Smooth muscle cell (in vitro differentiated cells): ENCODE measurements at regions not wholly inside any gene's neighbourhood (a gene's known extent, or its start where the extent isn't known, plus 50 kb on each side); places are given as distances from the start of the nearest gene placed in this dataset.

ENCODE experiments used
- DNase-seq: peaks from one replicate; lab custom pipeline; 2025; ENCODE audit not compliant: unreplicated experiment; lab: John Stamatoyannopoulos, UW
- H2AFZ ChIP-seq: fragments of 200-600 bp; sonication (generic); 2 replicates; pipeline ENCODE4 v1.6.0; 2016; ENCODE audit warnings: antibody characterized with exemption, low read depth, mild to moderate bottlenecking
- H3F3A ChIP-seq: fragments of 200-600 bp; sonication (generic); 2 replicates; pipeline ENCODE4 v1.6.0; 2017; ENCODE audit warnings: antibody characterized with exemption, low read depth
- H3K27ac ChIP-seq: fragments of 200-600 bp; sonication (generic); 2 replicates; pipeline ENCODE4 v1.5.1; 2016; ENCODE audit warnings: low read depth, mild to moderate bottlenecking
- H3K27me3 ChIP-seq: fragments of 200-600 bp; sonication (generic); 2 replicates; pipeline ENCODE4 v1.6.1; 2016; ENCODE audit warnings: low read depth, mild to moderate bottlenecking
- H3K36me3 ChIP-seq: fragments of 200-600 bp; sonication (generic); 2 replicates; pipeline ENCODE4 v1.5.1; 2016; ENCODE audit warnings: low read depth
- H3K4me1 ChIP-seq: fragments of 200-600 bp; sonication (generic); 2 replicates; pipeline ENCODE4 v1.5.1; 2016; ENCODE audit warnings: low read depth
- H3K4me2 ChIP-seq: fragments of 200-600 bp; sonication (generic); 2 replicates; pipeline ENCODE4 v1.6.0; 2016; ENCODE audit warnings: mild to moderate bottlenecking
- H3K4me3 ChIP-seq: fragments of 200-600 bp; sonication (generic); 2 replicates; pipeline ENCODE4 v1.5.1; 2016; ENCODE audit warnings: mild to moderate bottlenecking
- H3K79me2 ChIP-seq: fragments of 200-600 bp; sonication (generic); 2 replicates; pipeline ENCODE4 v1.6.0; 2016; ENCODE audit warnings: low read depth, mild to moderate bottlenecking
- H3K9ac ChIP-seq: fragments of 200-600 bp; sonication (generic); 2 replicates; pipeline ENCODE4 v1.6.0; 2016; ENCODE audit warnings: low read depth
- H3K9me3 ChIP-seq: fragments of 200-600 bp; sonication (generic); replicated peaks from 2 replicates; pipeline ENCODE4 v1.5.1; 2016; ENCODE audit warnings: low read depth
- H4K20me1 ChIP-seq: fragments of 200-600 bp; sonication (generic); 2 replicates; pipeline ENCODE4 v1.6.0; 2016; ENCODE audit warnings: low read depth
- WGBS: methylation state at CpG from one replicate; pipeline ENCODE4 v1.1.7; 2016; ENCODE audit warnings: low lambda C conversion rate; 5-methylcytosine and 5-hydroxymethylcytosine counted together
- TF ChIP-seq, protein P1 (sequence below): fragments of 200-600 bp; sonication (generic); IDR thresholded peaks from 2 replicates; pipeline ENCODE4 v1.5.1; 2017; ENCODE audit warnings: borderline replicate concordance, mild to moderate bottlenecking, antibody characterized with exemption; ENCODE audit not compliant: insufficient read depth, poor library complexity, severe bottlenecking

DNA sequence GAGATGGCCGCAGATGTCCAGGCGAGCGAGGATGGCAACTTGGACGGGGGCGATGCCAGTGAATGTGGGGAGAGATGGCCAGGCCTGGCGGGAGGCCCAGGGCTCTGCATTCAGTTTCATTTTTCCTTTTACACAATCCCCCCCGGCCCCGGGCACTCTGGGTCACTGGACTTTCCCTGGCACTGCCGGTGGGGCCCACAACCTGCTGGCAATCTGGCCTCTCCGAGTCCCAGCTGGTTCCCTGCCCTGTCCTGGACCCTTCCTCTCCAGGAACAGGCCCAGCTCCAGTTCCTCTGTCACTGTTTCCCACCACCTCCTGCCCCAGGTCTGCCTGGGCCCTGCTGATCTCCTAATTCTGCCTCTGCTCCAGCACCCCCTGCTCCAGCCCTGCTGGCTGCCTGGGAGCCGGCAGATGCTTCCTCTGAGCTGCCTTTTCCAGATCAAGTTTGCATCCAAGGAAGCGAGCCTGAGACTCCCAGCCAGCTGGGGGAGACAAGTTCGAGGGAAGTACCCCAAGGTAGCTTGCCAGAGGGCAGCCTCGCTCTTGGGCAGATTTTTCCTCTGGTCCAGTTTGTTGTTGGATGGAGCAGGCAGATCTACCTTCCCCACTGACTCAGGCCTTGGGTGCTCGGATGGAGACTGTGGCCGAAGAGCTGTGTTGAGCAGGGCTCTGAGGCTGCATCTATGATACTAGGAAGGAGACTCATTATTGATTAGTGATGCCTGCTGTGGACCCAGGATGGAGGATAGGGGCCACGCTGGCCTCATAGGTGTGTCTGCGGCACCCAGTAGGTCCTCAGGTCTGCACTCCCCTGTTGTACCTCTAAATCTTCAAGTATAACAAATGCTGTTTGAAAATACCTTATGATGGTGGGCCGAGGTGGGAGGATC lies 83.2 kb downstream of the CEBPB start:
- 94% methylated on average over 19 of the region's 19 CpGs for WGBS
- H3K4me2 ChIP-seq, result no peak overlapping the region
- no peaks in the 10 kb centered on the region for H3K36me3 ChIP-seq
- no peaks in the 10 kb centered on the region for H3K4me1 ChIP-seq
- H3K27ac ChIP-seq, result no peak overlapping the region
- TF ChIP-seq, protein P1, sequence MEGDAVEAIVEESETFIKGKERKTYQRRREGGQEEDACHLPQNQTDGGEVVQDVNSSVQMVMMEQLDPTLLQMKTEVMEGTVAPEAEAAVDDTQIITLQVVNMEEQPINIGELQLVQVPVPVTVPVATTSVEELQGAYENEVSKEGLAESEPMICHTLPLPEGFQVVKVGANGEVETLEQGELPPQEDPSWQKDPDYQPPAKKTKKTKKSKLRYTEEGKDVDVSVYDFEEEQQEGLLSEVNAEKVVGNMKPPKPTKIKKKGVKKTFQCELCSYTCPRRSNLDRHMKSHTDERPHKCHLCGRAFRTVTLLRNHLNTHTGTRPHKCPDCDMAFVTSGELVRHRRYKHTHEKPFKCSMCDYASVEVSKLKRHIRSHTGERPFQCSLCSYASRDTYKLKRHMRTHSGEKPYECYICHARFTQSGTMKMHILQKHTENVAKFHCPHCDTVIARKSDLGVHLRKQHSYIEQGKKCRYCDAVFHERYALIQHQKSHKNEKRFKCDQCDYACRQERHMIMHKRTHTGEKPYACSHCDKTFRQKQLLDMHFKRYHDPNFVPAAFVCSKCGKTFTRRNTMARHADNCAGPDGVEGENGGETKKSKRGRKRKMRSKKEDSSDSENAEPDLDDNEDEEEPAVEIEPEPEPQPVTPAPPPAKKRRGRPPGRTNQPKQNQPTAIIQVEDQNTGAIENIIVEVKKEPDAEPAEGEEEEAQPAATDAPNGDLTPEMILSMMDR, result no peak
- no peaks in the 10 kb centered on the region for H3K9me3 ChIP-seq
- no peak for DNase-seq
- H3K27me3 ChIP-seq, result no peaks in the 10 kb centered on the region
- H3K4me3 ChIP-seq, result no peak overlapping the region
- H3K9ac ChIP-seq, result no peak overlapping the region
- H4K20me1 ChIP-seq, result no peaks in the 10 kb centered on the region
- no peak overlapping the region for H2AFZ ChIP-seq
- H3K79me2 ChIP-seq, result no peaks in the 10 kb centered on the region
- H3F3A ChIP-seq, result no peaks in the 10 kb centered on the region

GRCh38 chr20:50274570-50275430 lies 84.2 kb downstream of the CEBPB start:
- no peaks in the 10 kb centered on the region for H3K9me3 ChIP-seq
- no peaks in the 10 kb centered on the region for H3K4me1 ChIP-seq
- no peak for DNase-seq
- H3F3A ChIP-seq, result no peaks in the 10 kb centered on the region
- no peak overlapping the region for H3K4me2 ChIP-seq
- no peak overlapping the region for H3K27ac ChIP-seq
- no peaks in the 10 kb centered on the region for H3K79me2 ChIP-seq
- H3K4me3 ChIP-seq, result no peak overlapping the region
- H3K36me3 ChIP-seq, result no peaks in the 10 kb centered on the region
- no peaks in the 10 kb centered on the region for H4K20me1 ChIP-seq
- no peaks in the 10 kb centered on the region for H3K27me3 ChIP-seq
- no peak overlapping the region for H3K9ac ChIP-seq
- TF ChIP-seq, protein P1, result no peak
- 95% methylated on average over 21 of the region's 21 CpGs for WGBS
- no peak overlapping the region for H2AFZ ChIP-seq

DNA sequence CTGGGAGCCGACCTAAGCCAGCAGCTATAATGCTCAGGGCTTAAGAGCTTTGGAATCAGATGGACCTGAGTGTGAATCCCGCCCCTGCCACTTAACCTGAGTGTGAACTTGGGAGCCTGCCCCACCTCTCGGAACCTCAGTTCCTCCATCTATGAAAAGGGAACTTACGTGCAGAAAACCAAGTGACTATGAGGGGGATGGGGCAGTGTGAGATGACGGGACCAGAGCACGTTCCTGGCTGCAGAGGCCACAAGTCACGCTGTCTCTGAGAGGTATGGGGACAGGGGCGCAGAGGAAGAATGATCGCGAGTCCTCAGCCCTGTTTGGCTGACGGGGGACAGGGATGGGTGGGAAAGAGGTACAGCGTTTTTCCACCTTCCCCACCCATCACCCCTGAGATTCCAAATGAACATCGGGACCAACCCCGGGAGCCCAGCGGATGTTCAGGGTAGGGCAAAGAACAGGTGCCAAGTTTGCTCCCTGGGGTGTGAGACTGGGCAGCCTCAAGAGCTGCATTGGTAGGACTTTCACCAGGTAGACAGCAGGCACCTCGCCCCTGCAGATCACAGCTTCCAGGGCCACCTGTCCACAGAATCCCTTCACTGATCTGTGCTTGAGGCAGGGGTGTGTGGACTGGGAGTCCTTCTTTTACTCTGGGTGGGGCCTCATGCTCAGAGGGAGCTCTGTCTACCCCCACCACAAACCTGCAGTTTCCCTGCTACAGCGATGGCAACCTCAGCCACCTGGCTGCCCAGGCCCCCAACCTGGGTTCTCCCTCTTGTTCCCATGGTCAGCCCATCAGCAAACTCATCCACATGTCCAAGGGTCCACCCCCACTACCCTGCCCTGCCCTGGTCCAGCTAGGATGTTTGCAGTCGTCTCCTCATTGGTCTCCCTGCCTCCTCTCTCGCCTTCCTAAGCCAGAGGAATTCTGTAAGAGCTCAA lies 85.8 kb downstream of the CEBPB start:
- DNase-seq, result no peak
- TF ChIP-seq, protein P1, result no peak
- Histone ChIP-seq H3K4me3 (no peak overlapping the region), H3K79me2 (no peaks in the 10 kb centered on the region), H3K27me3 (no peaks in the 10 kb centered on the region), H3K27ac (no peak overlapping the region), H2AFZ (no peak overlapping the region), H4K20me1 (no peaks in the 10 kb centered on the region), H3K36me3 (no peaks in the 10 kb centered on the region), H3K4me2 (no peak overlapping the region), H3K9me3 (no peaks in the 10 kb centered on the region), H3K9ac (no peak overlapping the region), H3K4me1 (no peaks in the 10 kb centered on the region), H3F3A (no peaks in the 10 kb centered on the region)
- 90% methylated on average over 19 of the region's 19 CpGs for WGBS
